NCI-H460 (cell line): ENCODE measurements at regions not wholly inside any gene's neighbourhood (a gene's known extent, or its start where the extent isn't known, plus 50 kb on each side); places are given as distances from the start of the nearest gene placed in this dataset.

Experiments used
- DNase-seq: peaks from one replicate; pipeline ENCODE4 v3.0.0-alpha.2; 2016; ENCODE audit warnings: low read depth; ENCODE audit errors: extremely low read depth

DNA sequence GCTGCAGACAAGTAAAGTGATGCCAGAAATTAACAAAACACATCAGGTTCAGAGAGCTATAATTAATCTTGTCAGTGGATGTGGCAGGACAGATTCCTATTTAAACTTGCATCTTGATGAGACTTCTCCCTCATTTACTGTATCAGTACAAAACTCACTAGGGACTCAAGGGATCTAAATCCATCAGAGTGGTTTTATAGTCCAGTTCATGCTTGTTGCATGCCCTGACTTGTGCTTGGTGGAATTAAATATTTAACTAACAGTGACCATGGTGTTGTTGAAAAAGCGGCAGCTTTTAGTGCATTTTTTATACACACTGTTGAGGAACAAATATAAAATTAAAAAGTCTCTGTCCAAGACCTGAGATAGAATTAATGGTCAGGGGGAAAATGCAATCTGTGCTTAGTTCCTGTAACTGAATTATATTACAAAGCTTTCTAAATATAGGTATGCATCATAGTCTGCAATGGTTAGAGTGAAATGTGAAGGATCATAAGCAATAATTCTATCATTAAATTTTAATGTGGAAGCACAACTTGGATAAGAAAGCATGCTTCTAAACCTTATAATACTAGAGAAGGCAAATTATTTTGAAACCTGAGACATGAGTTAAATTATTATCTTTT, 1475.5 kb upstream of the TENM4 start:
- DNase-seq: no peak

DNA sequence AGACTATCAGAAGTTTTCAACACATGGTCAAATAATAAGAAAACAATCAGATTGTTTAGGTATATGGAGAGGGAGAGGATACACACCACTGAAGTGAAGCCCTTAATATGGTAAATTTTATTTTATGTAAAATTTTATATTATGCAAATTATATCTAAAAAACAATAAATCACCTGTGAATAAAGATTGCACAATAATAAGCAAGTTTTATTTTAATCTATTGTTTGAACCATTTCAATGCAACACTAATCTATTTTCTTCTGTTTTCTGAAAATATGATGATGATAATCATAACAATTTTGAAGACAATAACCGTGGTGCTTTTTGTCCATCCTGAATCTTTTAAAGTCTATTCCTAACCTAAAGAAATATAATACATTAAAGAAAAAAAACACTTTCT, 1473.5 kb upstream of the TENM4 start:
- no peak for DNase-seq

DNA sequence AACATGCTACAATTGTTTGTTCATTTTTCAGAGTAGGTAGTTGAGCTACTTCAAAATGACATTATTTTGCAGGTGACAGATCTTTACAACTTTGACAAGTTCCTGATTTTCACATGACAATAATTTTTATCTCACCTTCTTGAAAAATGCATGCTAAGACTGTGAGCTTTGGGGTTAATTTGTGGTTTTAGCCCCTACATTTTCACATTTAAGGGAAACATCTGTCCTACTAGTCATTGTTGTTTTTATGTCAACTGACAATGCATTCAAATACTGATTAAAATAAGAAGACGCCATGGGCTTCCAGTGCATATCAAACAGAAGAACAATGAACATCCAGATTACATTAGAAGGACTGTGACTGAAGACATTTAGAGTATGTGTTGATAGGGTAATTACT, 1470.8 kb upstream of the TENM4 start:
- no peak for DNase-seq

DNA sequence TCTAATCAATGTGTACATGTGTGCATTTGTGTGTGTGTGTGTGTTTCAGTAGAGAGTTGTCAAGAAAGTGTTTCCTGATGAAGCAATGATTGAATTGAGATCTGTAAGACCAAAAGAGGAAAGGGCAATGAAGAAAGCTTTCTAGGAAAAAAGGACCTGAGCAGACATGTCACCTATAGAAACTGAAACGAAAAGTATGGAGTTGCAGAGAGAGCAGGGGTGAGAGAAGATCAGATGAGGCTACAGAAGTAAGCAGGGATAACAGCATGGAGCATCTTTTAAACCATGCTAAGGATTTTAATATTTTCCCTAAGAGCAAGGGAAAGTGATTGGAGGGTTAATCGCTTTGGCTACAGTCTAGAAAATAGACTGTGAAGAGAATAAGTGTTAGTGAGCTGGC, 1459.4 kb upstream of the TENM4 start:
- DNase-seq: no peak

DNA sequence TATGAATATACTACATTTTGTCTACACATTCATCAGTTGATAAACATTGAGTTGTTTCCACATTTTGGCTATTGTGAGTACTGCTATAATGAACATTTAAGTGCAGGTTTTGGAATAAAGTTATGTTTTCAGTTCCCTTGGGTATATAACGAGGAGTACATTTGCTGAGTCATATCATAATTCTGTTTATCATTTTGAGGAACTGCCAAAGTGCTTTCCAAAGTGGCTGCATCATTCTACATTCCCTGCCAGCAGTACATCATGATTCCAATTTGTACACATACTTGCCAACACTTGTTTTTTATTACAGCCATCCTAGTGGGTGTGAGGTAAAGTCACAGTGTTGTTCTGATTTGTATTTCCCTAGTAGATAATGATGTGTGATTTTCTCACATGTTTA, 1458.6 kb upstream of the TENM4 start:
- DNase-seq: peak; percentile 14

DNA sequence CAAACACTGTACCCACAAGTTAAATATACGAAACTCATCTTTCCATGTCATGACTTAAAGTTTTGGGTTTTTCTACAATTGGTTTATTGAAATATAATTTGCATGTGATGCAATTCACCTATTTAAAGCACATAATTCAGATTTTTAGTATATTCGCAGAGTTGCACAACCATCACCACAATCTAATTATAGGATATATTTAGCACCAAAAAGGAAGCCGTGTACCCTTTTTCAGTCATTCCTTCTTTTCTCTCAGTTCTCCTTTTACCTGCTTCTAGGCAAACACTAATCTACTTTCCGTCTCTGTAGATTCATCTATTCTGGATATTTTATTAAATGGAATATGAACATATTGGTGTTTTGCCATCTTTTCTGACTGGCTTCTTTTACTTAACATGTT, 1458.1 kb upstream of the TENM4 start:
- no peak for DNase-seq

DNA sequence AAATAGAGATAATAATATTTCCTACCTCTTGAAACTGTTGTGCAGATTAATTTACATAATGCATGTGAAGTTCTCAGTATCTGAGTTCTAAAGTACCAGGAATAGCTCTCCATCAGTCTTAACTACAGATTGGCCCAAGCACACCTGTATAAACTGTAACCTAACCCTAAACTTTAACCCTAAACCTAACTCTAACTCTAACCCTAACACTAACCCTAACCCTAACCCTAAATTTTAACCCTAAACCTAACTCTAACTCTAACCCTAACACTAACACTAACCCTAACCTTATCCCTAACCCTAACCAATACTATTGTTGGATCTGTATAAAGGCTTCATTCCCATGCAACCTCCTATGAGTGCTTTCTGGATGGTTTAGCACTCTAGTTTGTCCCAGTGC, 1445.9 kb upstream of the TENM4 start:
- DNase-seq: no peak

DNA sequence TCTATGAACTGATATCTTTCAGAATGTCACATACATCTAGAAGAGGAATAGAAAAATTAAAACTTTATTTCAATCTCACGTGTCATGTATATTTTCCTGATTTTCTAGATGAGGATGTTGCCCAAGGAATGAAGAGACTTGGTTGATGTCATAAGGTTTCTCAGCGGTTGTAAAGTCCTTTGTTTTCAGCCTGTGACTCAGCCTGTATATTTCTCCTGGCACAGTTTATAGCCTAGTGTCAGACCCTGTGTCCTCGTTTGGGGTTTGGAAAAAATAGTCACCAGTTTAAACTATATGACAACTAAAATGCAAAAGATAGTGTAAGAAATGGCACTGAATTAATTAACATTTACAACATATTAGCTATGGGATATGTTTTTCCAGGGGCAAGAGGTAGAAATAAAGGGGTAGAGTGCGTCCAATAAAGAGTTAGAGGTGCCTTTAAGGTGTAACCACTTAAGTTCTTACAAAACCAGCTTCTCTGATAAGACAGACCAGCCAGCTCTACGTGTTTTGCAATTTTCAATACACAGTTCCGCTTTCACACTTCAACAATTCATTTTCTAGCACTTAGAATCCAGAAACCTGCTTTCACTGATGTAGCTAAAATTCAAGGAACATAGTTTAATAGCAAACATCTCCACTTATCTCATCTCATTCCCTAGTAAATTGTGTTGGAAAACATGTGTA, 1432.6 kb upstream of the TENM4 start:
- peak; percentile 29 for DNase-seq

DNA sequence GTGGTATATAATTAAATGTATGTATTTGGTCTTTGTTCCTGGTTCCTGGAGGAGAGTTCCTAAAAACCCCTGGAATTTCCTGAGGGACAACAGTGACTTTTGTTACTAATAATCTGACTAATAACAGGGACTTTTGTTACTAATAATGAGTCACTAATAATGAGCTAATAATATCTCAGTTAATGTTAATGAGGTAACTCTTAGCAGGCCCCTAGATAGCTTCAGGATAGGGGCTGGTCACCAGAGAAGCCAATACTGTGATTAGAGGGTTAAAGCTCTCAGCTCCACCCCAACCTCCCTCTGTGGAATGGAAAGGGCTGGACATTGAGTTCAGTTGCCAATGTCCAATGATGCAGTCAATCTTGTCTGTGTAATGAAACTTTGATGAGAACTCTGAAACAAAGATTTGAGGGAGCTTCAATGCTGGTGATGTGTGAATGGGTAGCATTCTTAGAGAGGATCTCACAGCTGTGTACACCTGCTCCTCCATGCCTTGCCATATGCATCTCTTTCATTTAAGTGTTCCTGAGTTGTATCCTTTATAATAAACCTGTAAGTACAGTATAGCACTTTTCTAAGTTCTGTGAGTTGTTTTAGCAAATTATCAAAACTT, 1431.4 kb upstream of the TENM4 start:
- DNase-seq: no peak

DNA sequence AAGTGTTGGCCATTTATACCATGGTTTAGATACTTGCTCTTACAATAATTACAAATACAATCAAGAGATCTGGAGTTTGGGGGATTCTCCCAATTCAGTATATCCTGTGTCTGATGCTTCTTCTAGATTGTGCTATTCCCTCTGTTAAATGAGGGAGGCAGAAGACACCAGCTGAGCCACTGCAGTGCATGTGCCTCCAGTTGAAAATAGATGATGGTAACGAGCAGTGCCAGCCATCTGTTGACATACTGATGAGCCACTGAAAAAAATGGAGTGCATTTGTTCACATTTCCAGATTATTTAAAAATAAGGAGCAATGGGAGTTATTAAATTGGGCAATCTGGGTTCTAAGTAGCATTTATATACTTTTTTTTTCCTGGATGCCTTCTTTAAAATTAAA, 1428.0 kb upstream of the TENM4 start:
- DNase-seq: no peak

DNA sequence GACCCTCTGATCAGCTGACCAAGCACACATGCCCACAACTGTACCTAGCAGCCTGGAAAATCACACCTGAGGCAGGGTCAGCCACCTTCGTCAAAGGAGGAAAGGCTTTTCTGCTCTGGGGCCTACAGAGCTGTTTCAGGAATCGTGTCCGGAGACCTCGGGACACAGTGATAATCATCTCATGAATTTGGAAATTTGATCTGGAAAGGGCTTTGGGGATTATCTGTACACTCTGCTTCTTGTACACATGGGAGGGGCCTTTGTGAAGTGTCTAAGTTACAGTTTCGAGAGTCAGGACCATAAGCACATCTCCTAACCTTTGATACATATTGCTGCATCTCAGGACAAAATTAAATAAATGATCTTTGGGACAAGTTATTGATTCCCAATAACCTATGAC, 1421.2 kb upstream of the TENM4 start:
- DNase-seq: no peak

DNA sequence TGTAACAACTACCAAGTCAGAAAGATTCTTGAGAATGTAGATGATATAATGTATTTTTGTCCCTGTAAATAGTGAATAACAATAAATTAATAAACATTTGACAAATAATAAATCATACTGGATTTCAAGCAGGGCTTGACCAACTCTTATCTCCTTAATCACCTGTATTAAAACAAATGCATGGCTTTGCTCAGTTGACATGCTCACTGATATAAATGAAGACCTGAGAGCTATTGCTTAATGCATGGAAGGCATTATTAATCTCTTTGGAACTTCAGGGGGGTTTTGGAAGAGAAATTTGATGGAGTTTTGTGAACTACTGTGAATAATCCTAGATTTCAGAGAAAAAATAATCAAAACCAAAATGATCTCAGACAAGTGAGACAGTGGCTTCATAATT, 1420.4 kb upstream of the TENM4 start:
- DNase-seq: no peak

DNA sequence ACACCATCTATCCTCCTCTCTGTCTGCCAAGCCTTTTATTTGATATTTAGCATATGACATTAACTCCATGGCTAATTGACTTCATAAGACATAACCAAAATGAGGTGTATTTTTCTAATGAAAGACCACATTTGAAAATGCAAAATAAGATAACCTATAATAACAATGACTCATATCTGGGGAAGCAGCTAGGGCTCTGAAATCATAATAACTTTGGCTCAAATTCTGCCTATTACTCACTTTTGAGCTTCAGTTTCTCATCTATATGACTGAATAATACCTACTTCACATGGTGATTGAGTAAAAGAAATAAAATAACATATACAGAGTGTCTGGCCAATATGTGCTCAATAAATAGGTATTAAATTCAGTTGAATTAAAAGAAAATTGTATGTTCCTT, 1419.8 kb upstream of the TENM4 start:
- DNase-seq: no peak

DNA sequence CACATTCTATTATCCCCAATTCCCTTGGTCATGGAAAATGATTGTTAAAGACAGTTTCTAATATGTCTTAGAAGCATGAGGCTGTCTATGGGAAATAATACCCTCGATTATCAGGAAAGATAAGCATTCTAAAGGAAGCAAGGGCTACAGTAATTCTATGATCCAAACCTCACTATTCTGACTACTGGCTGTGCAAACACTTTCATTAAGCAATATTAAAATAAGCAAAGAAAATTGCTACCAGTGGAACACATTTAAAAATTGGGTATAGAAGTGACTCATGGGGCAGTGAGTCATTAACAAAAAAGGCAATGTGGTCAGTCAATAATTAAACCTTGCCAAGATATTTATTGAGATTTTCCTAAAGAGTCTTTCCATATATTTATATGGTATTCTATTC, 1415.2 kb upstream of the TENM4 start:
- DNase-seq: no peak

DNA sequence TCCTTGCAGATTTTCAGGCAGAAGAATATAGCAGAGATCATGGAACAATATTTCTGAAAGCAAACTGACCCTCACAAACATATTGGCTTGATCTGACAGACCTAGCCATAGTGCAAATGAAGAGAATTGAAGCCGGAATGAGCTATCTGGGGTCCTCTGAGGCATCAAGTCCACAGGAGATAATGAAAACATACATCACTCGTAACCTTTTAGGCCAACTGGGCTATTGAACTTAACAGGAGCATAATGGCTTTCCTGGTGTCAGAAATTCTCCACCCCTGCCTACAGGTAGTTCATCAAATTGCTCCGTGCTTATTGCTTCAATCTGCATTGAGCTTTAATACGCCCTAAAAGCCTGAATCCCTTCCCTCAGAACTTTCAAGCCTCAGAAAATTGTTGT, 1414.6 kb upstream of the TENM4 start:
- no peak for DNase-seq

DNA sequence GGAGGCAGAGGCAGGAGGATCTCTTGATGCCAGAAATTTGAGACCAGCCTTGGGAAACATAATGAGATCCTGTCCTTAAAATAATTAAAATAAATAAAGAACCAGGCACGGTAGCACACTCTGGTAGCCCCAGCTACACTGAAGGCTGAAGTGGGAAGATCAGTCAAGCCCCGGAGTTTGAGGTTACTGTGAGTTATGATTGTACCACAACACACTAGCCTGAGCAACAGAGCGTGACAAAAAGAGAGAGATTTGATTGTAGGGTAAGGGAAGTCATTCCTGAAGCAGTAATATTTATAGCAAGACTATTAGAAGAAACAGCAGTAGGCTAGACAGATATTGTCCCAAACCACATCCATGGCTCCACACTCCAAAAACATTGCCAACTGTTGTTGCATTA, 1408.4 kb upstream of the TENM4 start:
- no peak for DNase-seq

DNA sequence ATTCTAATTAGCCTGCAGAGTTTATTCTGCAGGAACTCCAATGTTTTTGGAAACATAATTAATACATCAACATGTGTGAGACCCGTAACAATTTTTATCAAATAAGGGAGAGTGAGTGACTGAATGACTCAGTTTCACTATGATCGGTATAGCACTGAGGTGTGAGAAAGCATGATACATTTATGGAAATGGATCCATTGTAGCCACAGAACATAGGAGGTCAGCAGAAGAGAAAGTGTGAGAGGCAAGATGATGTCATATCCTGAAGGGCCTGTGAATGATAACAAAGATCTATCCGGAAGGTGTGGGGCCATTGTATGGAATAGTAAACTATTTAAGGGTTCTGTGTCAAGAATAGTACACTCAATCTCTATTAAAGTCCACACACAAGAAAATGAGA, 1406.1 kb upstream of the TENM4 start:
- DNase-seq: peak; percentile 20

DNA sequence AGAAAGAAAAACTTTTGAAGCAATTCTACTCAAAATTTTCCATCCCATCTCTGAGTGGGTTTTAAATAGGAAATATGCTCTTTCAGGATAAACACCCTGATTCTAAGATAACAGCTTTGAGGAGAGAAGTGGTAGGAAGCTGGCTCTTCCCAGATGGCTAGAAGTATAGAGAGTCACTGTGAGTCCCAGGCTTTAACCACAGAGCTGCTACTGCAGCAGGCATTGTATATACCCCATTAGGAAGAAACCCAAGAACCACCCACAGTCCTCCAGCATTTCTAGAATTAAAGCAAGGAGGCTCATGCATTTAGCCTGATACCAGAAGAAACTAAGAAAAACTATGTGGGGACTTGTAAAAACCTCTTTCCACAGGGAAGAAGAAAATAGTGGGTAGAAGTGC, 1405.6 kb upstream of the TENM4 start:
- DNase-seq: no peak

DNA sequence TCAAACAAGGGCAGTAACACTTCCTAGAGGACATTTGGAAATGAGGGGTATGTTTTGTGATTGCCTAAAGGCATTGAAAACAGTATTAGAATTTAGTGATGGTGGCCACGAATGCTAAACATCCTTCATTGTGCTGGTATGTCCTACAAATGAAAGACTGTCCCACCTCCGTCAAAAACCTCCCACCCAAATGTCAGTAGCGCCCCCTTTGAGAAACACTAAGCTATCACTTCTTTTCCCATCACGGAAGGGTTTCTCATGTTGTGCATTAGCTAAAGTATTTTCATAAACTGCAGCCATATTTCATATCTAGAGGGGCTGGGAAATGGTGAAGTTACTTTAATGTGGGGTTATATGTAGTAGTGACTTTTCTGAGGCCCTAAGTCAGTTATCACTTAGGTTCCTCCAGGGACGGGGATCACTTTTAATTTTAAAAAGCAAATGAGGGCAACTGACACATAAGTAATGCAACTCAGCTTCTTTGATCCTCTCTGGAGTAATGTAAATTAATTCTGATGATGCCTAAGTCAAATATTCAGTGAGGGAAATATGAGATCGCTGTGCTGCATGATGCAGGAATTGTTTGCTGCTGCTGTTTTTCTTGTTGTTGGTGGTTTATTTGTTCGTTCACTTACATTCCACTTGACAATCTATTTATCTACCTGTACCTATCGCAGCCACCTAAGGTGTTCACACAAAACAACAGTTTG, 1403.4 kb upstream of the TENM4 start:
- DNase-seq: no peak

DNA sequence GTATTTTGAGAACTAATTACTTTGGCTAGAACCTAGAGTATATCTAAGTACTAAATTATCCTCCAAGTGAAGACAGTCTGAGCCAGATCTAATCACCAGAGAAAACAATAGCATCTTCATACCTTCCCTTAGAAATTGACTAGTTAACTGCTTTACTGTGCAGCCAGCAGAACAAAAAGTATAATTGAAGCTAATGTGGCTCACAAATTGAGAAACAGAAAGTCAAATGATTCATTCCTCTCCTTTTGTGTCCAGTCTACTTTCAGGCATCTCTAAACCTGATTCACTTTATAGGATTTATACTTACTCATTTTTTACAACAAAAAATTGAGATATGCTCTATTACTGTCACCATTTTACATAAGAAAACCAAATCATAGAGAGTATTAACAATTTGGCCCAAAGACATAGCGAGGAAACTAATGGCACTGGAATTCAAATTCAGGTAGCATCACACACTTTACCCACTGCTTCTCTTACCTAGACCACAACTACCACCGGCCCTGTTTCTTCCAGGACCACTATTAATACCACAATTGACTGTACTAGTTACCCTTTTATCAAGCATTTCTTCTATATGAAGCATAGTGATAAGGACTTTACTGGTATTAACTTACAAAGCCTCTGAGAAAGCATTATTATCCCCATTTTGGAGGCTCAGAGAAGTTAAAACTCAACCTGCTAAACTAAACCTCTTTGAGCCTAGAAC, 1402.6 kb upstream of the TENM4 start:
- DNase-seq: no peak

DNA sequence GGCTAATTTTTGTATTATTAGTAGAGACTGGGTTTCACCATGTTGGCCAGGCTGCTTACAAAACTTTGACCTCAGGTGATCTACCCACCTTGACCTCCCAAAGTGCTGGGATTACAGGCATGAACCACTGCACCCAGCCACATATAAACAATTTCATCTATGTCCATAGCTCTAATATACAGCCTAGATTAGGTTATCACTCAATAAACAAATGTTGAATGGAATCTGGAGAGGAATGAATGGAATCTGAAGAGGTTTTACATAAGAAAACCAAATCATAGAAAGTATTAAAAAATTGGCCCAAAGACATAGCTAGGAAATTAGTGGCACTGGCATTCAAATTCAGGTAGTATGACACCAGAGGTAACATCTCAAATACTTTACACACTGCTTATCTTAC, 1401.4 kb upstream of the TENM4 start:
- DNase-seq: no peak
